ENCODE measurements at regions not wholly inside any gene's neighbourhood (a gene's known extent, or its start where the extent isn't known, plus 50 kb on each side); places are given as distances from the start of the nearest gene placed in this dataset.

DNA sequence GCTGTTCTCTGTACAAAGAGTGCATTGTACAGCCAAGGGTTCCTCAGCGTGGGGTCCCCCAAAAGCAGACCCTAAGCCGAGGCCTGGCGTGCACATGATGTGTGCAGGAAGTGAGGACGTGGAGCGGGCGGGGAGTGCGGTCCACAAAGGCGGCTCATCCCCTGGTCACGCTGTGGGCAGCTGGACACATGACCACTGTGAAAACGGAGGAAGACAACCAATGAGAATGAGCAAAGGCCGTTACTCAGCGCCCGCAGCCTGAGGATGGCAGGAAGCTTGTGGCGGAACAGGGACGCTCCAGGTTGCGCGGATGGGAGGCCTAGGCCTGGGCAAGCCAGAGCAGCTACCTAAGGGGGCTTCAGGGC, 1263.7 kb downstream of the BRD1 start:
- Histone ChIP-seq H4K20me1 (ENCODE audit: insufficient read depth, low read length, poor library complexity, severe bottlenecking) (no peaks in the 10 kb centered on the region), H3K9me2 (replicated peaks; ENCODE audit: low read depth, low read length) (no peaks in the 10 kb centered on the region), H3K4me1 (ENCODE audit: insufficient read depth, low read length, poor library complexity, severe bottlenecking) (peaks cover 21% of the 10 kb centered on the region), H3K9me3 (ENCODE audit: insufficient read depth, low read depth, low read length) (peaks cover 10% of the 10 kb centered on the region; the same call in 1 of the 2 replicates), H3F3A (ENCODE audit: low read depth) (no peaks in the 10 kb centered on the region), H3K9ac (ENCODE audit: low read depth, low read length, poor library complexity, severe bottlenecking) (no peak overlapping the region), H2AFZ (ENCODE audit: low read length) (no peak overlapping the region), H3K36me3 (ENCODE audit: insufficient read depth, low read length) (no peaks in the 10 kb centered on the region), H3K79me2 (ENCODE audit: insufficient read depth, low read length) (no peaks in the 10 kb centered on the region), H3K4me2 (ENCODE audit: low read depth, low read length, poor library complexity, severe bottlenecking) (no peak overlapping the region), H3K4me3 (ENCODE audit: low read length, poor library complexity, severe bottlenecking) (no peak overlapping the region), H3K27me3 (ENCODE audit: insufficient read depth, low read length, poor library complexity, severe bottlenecking) (no peaks in the 10 kb centered on the region)
- TF ChIP-seq, protein P1, sequence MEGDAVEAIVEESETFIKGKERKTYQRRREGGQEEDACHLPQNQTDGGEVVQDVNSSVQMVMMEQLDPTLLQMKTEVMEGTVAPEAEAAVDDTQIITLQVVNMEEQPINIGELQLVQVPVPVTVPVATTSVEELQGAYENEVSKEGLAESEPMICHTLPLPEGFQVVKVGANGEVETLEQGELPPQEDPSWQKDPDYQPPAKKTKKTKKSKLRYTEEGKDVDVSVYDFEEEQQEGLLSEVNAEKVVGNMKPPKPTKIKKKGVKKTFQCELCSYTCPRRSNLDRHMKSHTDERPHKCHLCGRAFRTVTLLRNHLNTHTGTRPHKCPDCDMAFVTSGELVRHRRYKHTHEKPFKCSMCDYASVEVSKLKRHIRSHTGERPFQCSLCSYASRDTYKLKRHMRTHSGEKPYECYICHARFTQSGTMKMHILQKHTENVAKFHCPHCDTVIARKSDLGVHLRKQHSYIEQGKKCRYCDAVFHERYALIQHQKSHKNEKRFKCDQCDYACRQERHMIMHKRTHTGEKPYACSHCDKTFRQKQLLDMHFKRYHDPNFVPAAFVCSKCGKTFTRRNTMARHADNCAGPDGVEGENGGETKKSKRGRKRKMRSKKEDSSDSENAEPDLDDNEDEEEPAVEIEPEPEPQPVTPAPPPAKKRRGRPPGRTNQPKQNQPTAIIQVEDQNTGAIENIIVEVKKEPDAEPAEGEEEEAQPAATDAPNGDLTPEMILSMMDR (conservative IDR thresholded peaks at IDR 0.05; ENCODE audit: low read length) = no peak
- TF ChIP-seq EZH2phosphoT487 (IDR thresholded peaks at IDR 0.05; ENCODE audit: borderline replicate concordance) = no peak

DNA sequence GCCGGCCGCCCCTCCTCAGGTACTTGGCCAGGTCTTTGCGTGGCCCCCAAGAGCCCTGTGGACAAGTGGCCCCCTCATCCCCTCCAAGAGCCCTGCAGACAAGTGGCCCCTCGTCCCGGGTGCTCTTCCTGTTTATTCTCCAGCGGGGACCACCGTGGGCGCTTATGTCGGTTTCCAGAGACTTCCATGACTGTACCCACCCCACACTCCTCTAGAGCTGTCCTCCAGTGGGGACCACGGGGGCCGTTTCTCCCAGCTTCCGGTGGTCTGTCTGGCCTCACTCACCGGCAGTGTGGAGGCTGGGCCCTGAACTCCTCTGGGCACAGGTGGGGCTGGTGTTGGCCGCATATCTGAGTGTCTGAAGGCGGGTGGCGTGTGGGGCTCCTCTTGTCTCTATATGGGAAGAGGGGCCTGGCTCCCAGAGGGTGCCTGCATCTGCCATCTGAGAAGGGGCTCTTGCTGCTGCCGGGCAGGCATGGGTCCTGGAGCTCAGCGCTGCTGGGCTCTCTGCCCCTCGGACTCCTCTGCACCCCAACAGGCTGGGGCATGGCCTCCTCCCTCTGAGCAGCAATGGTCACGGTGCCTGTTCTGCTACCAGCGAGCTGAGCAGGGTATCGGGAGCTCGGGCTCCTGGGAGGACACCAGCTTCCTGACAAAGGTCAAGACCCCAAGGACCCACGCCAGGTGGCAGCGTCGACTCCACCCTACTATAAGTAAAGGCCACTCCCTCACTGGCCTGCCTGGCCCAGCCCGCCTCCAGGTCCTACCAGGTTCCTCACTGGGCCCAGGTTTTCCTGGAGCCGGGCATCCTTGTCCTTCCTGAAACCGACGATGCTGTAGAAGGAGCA, 1264.3 kb downstream of the BRD1 start:
- Histone ChIP-seq H3K9ac (ENCODE audit: low read depth, low read length, poor library complexity, severe bottlenecking) (no peak overlapping the region), H3K27me3 (ENCODE audit: insufficient read depth, low read length, poor library complexity, severe bottlenecking) (no peaks in the 10 kb centered on the region), H3K4me2 (ENCODE audit: low read depth, low read length, poor library complexity, severe bottlenecking) (no peak overlapping the region), H3K4me1 (ENCODE audit: insufficient read depth, low read length, poor library complexity, severe bottlenecking) (peaks cover 17% of the 10 kb centered on the region), H3K4me3 (ENCODE audit: low read length, poor library complexity, severe bottlenecking) (no peak overlapping the region), H3K79me2 (ENCODE audit: insufficient read depth, low read length) (no peaks in the 10 kb centered on the region), H4K20me1 (ENCODE audit: insufficient read depth, low read length, poor library complexity, severe bottlenecking) (no peaks in the 10 kb centered on the region), H3K9me2 (replicated peaks; ENCODE audit: low read depth, low read length) (no peaks in the 10 kb centered on the region), H3K36me3 (ENCODE audit: insufficient read depth, low read length) (no peaks in the 10 kb centered on the region), H2AFZ (ENCODE audit: low read length) (no peak overlapping the region), H3K9me3 (ENCODE audit: insufficient read depth, low read depth, low read length) (peaks cover 10% of the 10 kb centered on the region; the same call in 1 of the 2 replicates), H3F3A (ENCODE audit: low read depth) (no peaks in the 10 kb centered on the region)
- TF ChIP-seq, protein P1 (conservative IDR thresholded peaks at IDR 0.05; ENCODE audit: low read length) = no peak
- TF ChIP-seq EZH2phosphoT487 (IDR thresholded peaks at IDR 0.05; ENCODE audit: borderline replicate concordance) = no peak

DNA sequence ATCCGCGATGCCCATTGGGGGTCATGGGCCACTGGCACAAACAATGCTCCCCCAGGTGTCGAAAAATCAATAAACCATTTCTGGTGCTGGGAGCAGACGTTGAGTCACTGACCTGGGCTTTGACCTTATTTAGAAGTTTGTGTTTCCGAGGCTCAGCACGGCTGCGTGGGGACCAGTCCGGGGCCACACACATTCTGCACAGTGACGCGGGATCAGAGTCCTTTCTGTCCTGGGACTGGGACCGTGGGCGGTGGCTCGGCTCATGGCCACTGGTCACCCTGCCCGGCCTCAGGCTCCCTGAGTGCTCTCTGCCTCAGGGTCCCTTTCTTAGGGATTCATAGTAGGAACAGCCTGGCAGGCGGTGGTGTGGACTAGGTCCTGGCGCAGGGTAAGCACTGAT, 1266.0 kb downstream of the BRD1 start:
- Histone ChIP-seq H3F3A (ENCODE audit: low read depth) (no peaks in the 10 kb centered on the region), H3K4me3 (ENCODE audit: low read length, poor library complexity, severe bottlenecking) (no peak overlapping the region), H3K9ac (ENCODE audit: low read depth, low read length, poor library complexity, severe bottlenecking) (no peak overlapping the region), H3K79me2 (ENCODE audit: insufficient read depth, low read length) (no peaks in the 10 kb centered on the region), H3K9me2 (replicated peaks; ENCODE audit: low read depth, low read length) (no peaks in the 10 kb centered on the region), H3K4me1 (ENCODE audit: insufficient read depth, low read length, poor library complexity, severe bottlenecking) (peaks cover 5% of the 10 kb centered on the region), H4K20me1 (ENCODE audit: insufficient read depth, low read length, poor library complexity, severe bottlenecking) (no peaks in the 10 kb centered on the region), H3K36me3 (ENCODE audit: insufficient read depth, low read length) (no peaks in the 10 kb centered on the region), H3K9me3 (ENCODE audit: insufficient read depth, low read depth, low read length) (peaks cover 10% of the 10 kb centered on the region; the same call in 1 of the 2 replicates), H3K27me3 (ENCODE audit: insufficient read depth, low read length, poor library complexity, severe bottlenecking) (no peaks in the 10 kb centered on the region), H2AFZ (ENCODE audit: low read length) (no peak overlapping the region), H3K4me2 (ENCODE audit: low read depth, low read length, poor library complexity, severe bottlenecking) (no peak overlapping the region)
- TF ChIP-seq, protein P1 (conservative IDR thresholded peaks at IDR 0.05; ENCODE audit: low read length) = no peak
- TF ChIP-seq EZH2phosphoT487 (IDR thresholded peaks at IDR 0.05; ENCODE audit: borderline replicate concordance) = no peak
